GM12872 (cell line): ENCODE measurements at regions not wholly inside any gene's neighbourhood (a gene's known extent, or its start where the extent isn't known, plus 50 kb on each side); places are given as distances from the start of the nearest gene placed in this dataset.

ENCODE experiments used
- TF ChIP-seq, protein P1 (sequence below): IDR thresholded peaks from 3 replicates; pipeline ENCODE4 v1.5.1; 2011; ENCODE audit warnings: low read depth, mild to moderate bottlenecking, low read length, moderate library complexity; ENCODE audit not compliant: insufficient read depth

DNA sequence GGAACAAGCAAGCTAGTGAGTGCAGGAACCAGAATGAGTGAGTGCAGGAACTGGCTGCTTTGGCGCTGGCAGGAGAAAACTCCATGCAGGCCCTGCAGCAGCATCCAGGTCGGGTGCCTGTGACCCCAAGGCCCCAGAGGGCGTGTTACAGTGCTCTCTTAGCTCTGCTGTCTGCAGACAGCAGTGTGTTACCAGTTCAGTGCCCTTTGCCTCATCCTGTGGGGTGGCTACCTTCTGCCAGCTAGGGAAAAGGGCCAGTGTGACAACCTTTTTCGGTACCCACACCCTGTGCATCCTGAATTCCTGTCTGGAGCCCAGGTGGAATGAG, 202.3 kb upstream of the SMIM31 start:
- TF ChIP-seq, protein P1, sequence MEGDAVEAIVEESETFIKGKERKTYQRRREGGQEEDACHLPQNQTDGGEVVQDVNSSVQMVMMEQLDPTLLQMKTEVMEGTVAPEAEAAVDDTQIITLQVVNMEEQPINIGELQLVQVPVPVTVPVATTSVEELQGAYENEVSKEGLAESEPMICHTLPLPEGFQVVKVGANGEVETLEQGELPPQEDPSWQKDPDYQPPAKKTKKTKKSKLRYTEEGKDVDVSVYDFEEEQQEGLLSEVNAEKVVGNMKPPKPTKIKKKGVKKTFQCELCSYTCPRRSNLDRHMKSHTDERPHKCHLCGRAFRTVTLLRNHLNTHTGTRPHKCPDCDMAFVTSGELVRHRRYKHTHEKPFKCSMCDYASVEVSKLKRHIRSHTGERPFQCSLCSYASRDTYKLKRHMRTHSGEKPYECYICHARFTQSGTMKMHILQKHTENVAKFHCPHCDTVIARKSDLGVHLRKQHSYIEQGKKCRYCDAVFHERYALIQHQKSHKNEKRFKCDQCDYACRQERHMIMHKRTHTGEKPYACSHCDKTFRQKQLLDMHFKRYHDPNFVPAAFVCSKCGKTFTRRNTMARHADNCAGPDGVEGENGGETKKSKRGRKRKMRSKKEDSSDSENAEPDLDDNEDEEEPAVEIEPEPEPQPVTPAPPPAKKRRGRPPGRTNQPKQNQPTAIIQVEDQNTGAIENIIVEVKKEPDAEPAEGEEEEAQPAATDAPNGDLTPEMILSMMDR = no peak

DNA sequence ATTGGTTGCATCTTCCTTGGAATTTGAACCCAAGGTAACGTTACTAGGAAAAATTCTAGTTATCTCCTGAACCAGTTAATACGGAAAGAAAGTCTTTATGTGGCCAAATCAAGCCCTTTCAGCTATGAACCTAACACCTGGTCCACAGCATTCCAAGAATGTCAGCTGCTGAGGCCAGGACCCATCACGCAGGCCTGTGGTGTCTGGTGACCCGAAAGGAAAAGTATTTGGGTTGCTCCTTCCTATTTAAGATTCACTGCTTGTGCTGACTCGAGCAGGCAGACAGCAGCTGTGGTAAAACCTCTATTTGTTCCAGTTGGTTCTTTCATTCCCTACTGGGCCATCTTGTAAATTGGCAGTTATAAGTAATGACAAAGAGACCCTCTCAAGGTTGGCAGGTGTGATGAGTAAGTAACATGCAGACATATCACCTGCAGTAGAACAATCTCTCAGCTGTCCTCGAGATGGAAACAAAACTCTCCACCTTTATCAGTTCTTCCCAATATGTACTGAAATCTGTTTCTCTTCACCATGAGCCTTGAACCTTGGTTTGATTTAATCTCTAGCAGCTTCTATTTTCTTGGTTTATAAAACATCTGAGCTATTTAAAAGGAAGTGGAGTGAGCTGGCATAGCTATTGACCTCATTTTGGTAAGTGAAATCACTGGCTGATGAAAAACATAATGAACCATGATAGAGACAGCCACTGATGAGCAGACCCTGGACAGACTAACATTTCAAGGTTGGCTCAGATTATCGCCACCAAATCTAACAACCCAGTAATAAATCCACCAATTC, 182.1 kb upstream of the SMIM31 start:
- TF ChIP-seq, protein P1 = no peak

DNA sequence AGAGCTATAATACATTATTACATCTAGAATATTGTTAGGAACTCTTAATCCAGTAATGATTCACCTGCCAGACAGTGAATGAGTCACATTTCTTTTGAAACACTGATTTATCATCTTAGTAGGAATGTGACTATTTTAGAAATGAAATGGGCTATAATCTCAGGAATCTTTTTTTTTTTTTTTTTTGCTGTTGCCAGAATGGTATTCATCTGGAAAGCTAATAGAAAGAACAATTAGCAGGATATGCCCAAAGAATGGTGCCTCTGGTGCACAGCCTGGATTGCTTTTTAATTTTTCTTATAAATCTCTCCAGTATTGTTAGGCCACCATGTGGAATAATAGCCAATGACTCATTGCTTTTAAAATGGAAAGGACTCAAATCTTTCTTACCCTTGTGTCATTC, 181.1 kb upstream of the SMIM31 start:
- TF ChIP-seq, protein P1 = no peak

DNA sequence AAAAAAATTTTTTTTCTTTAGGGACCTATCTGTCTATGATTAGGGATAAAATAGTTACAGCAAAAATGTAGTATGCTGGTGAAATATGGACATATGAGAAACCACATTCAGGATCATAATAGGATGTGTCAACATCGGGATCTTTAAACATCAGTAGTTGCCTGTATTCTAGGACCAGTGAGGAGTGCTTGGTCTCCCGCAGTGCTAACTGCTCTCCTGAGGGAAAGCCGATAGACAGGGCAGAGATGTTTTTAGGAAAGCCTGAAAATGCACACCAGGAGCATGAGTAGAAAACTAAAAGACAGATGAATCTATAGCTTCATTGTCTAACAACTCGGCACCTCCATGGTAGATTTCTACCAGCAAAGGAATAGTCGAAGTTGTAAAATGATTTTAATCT, 178.1 kb upstream of the SMIM31 start:
- TF ChIP-seq, protein P1 = no peak

DNA sequence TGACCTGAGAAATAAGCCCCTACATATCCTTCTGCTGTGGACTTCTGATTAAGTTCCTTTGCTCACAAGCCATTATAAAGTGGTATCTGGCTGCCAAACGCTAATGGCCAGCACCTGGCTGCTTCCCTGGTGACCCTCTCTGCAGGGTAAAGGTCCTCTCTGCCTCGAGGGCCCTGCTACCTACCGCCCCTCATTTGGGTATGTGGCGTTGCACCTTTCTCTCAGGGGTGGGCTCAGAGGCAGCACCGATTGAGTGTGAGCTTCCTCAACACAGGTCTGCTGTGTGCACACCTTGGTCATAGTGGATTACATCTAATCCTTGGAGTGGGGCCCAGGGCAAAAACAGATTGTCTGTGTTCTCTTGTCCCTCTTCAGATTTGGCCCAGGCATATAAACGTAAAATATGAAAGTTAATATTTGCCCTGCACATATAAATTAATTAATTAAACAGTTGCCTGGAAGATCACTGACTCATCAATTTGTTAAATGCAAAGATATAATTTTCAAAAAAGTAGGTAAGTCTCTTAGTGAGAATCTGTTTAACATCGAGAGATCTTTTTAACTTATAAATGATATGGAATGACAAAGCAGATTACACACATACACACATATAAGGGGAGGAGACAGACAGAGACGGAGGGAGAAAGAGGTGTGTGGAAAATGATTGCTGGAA, 174.5 kb upstream of the SMIM31 start:
- TF ChIP-seq, protein P1 = no peak

DNA sequence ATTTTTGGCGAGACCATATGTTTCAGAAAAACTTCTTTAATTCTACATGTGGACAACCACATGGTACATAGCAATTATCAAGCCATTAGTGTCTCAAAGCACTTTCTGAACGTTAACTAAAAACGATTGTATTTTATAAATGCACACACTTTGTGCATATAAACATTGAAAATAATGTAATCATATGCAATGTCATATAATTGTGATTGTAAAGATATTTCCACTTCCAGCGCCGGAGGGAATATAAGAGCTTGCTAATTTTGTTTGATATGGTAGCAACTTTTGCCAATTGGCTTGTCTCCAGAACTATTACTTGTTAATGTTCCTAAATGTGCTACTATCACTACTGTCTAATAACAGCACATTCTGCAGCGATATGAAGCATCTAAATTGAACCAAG, 162.3 kb upstream of the SMIM31 start:
- TF ChIP-seq, protein P1 = no peak

DNA sequence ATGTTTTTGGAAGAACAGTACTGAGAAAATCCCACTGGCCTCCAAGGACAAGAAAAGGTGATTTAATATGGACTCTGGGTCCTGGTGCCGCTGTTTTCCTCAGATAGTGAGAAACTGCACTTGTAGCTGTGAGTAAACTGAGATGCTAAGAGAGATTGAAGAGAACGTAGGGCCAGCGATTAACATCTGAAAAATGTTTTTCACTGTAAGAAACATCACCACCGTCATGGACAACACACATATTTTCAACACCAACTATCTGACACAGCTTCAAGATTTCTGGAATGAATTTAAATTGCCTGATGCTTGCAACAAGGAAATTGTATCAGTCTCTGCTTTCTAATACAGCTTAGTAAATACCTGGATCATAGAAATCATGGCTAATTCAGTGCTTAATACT, 158.2 kb upstream of the SMIM31 start:
- TF ChIP-seq, protein P1 = no peak
